Activated CD8-positive, alpha-beta memory T cell treated with anti-CD3 and anti-CD28 coated beads, Interleukin-2, amount 50 U/mL, for 1 hour (primary cell): ENCODE measurements at regions not wholly inside any gene's neighbourhood (a gene's known extent, or its start where the extent isn't known, plus 50 kb on each side); places are given as distances from the start of the nearest gene placed in this dataset.

Source experiments
- DNase-seq: peaks from one replicate; pipeline ENCODE4 v3.0.0-alpha.2; 2020; ENCODE audit errors: extremely low read depth

GRCh38 chr22:48319321-48320047 lies 1508.2 kb downstream of the BRD1 start:
- no peak for DNase-seq

GRCh38 chr22:48318575-48319320 lies 1508.9 kb downstream of the BRD1 start:
- no peak for DNase-seq

DNA sequence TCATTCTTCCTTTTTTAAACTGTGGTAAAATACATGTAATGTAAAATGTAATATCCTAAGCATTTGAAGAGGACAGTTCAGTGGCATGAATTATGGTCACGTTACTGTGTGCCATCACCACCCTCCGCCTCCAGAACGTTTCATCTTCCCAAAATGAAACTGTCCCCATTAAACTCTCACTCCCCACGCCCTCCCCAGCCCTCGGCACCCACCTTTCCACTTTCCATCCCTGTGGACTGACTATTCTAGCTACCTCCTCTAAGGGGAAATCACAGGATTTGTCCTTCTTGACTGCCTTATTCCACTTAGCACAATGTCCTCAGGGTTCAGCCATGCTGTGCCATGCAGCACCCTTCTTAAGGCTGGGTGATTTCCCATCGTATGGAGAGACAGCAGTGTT lies 1509.5 kb downstream of the BRD1 start:
- DNase-seq, result no peak

- DNase-seq, result no peak
Observed at GRCh38 chr22:48316257-48317250, 1511.1 kb downstream of the BRD1 start.

DNA sequence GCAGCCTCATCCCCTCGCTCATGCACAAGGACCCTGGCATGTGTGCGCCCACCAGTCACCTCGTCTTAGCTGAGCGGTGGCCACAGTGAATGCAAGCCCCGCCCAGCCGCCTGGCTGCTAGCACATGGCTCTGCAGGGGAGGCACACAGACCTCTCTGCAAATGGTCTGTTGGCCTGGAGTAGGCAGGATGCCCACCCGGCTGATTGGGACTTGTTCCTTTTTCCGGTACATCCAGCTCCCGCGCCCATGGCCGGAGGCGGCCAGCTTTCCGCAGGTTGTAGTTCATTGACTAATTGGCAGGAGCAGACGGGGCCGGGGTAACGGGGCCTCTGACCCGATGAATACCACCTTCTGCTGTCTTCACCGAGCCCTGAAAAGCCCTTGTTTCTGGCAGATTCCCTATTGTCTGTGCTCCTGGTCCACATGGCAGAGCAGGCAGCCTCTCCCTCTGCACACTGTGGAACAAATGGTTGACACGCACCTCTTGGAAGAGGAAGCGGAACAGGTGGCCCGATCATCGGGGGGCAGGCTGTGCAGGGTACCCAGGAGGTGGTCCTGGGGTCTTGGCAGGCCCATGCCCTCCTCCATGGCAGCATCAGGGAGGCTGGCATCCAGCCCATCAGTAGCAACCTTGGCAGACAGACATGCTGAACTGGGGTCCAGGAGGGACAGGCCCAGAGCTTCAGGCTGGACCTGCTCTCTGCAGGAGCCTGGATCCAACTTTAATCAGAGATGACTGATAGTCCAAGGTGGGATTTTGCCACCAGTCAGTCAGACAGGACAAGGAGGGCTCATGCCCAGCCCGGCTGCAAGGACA lies 1512.0 kb downstream of the BRD1 start:
- no peak for DNase-seq

DNA sequence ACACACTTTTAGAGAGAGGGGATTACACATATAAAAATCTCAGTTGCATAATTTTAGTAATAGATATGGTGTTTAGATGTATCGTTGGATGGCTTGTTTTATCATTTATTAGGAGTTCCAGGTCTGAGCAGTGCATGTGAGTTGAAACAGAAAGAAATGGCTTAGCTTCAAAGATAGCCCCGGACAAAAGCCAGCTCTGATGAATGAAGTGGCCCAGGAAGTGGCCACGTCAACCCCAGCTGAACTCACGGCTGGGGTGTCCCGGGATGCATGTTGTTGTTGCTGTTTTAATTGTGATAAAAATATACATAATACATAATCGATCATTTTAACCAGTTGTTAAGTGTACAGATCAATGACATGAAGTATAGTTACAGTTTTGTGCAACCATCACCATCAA lies 1513.6 kb downstream of the BRD1 start:
- no peak for DNase-seq

DNA sequence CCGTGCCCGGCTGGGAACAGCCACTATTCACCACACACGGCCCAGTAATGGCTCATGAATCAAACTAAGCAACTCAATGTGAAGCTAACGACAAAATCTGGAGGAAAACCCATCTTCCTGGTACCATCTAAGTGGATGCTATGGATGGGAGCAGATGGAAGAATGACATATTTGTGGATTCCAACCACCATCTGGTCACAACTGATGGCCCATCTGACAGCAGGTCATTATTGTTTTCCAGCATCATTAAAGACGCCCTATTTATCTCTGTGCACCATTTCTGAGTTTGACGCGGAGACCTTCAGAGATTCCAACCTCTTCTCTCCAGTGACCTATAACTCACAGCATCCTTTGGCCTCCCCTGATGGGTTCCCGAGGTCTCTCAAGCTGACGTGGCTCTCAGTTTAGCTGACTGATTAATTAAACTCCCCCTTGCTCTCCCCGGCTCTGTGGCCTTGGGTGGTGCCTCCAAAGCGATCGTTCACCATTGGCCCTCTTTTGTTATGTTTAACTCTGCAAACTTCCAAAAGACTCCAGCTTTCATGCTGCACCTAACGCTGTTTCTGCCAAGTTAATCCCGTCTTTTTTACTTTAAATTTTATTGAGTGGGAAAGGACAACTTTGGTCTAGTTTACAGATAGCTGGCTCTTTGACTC lies 1514.4 kb downstream of the BRD1 start:
- no peak for DNase-seq

DNA sequence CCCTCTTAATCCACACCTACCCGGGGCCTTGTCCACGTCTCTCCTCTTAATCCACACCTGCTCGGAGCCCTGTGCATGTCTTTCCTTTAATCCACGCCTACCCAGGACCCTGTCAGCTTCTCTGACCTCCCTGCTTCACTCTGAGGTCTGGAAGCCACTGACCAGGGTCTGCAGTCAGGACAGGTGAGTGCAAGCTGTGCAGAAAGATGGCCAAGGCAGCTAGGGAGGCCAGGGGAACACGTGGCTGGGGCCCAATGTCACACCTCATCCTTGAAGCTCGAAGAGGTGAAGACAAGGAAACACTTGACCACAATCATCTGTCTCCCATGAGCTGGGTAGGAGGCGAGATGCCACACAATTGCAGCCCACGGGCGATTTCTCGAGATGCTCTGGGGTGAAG lies 1516.9 kb downstream of the BRD1 start:
- DNase-seq, result no peak

GRCh38 chr22:48310289-48310688 lies 1517.4 kb downstream of the BRD1 start:
- DNase-seq, result no peak

DNA sequence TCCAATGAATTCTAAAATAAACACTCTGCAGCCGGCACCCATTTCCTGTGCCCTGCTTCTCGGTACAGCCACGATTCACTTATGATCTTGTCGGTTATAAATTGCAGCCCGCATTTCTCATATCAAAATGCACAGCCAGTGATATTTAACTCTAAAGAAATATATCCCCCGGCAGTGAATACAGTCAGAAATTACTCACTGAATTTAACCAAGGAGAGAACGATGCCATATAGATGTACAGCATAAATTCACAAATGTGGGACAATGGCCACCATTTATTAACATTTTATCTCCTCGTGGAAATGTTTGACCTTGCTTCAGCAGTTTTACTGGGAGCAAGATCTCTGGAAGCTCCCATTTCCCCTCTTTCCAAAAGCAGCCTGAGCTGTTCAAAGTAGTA lies 1517.8 kb downstream of the BRD1 start:
- no peak for DNase-seq

DNA sequence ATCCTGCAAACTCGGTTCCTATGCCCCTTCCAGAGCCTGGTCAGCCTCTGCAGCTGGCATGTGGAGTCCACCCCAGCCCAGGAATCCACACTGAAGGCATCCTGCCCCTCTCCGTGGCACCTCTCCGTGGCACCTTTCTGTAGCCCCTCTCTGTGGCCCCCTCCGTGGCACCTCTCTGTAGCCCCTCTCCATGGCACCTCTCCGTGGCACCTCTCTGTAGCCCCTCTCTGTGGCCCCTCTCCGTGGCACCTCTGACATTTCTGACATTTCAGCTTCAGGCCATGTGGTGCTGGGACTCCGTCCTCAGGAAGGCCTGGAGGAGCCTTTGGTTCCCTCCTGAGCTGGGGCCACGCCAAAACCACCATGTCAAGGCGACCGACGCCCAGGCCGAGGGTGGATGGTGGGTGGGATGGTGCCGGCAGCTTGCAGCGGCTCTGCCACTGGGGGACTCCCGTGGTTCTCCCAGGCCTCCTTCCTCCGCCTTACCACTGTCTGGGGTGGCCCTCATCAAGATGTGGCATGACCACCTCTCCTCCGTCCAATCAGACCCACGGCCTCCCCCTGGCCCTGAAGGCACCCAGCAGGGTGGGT lies 1518.5 kb downstream of the BRD1 start:
- DNase-seq, result no peak

GRCh38 chr22:48307931-48308330 lies 1519.7 kb downstream of the BRD1 start:
- DNase-seq, result no peak

GRCh38 chr22:48306785-48307510 lies 1520.7 kb downstream of the BRD1 start:
- DNase-seq, result no peak

GRCh38 chr22:48306284-48306683 lies 1521.4 kb downstream of the BRD1 start:
- no peak for DNase-seq

DNA sequence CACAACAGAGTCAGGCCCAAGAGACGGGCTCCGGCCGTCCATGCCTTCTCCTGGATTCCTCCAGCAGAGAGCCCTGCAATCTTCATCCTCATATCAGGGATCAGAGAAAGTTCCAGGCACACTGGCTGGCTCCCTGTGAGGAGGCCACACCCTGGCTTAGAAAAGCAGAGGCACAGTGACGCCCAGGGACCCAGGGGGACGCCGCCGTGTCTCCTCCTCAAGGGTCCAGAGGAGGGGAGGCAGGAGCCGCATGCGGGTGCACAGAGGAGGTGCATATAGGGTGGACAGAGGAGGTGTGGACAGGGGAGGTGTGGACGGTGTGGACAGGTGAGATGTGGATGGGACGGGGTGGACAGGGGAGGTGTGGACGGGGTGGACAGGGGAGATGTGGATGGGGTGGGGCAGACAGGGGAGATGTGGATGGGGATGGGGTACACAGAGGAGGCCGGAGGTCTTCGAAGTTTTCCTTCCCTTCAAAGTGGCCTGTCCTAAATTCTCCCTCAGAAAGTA lies 1521.9 kb downstream of the BRD1 start:
- DNase-seq, result no peak

GRCh38 chr22:48303369-48303725 lies 1524.3 kb downstream of the BRD1 start:
- no peak for DNase-seq

- no peak for DNase-seq
Observed at GRCh38 chr22:48302657-48303368, 1524.9 kb downstream of the BRD1 start.

DNA sequence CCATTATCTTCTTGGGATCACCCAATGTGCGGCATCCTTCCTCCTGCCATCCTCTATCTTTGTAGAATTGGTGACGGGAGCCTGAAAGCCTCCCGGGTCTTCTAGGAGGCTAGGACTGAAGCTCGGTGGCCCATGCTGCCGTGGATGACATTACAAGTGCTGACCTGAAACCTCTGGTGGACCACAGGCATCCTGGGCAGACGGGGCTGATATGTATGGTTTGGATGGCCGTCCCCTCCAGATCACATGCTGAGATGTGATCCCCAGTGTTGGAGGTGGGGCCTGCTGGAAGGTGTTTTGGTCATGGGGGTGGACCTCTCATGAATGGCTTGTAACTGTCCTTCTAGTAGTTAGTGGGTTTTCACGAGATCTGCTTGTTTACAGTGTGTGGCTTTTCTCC lies 1525.8 kb downstream of the BRD1 start:
- DNase-seq, result no peak

DNA sequence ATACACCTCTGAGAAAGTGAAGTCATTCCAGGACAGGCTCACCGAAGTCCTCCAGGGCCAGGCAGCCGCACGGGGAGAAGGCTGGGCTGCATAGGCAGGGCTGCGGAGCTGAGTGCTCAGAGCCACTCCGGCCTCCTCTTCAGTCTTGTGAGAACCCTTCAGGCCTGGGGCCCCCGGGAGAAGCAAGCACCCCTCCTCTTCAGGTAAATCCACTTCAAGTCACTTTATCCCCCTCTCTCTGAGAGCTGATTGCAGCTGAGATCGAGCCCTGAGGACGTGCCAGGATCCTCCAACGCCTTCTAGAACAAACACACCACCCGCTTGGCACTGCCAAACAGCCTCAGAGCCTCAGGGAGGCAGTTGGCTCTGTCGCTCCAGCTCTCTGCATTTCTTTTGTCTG lies 1526.3 kb downstream of the BRD1 start:
- DNase-seq, result no peak
